ENCODE measurements at regions not wholly inside any gene's neighbourhood (a gene's known extent, or its start where the extent isn't known, plus 50 kb on each side); places are given as distances from the start of the nearest gene placed in this dataset.

GRCh38 chr4:58093352-58093751, 983.2 kb upstream of the IGFBP7 start:
- Histone ChIP-seq H3K9me3 (replicated peaks; ENCODE audit: control insufficient read depth, insufficient read depth, low read length) (no peaks in the 10 kb centered on the region), H4K20me1 (ENCODE audit: control insufficient read depth, insufficient read depth) (no peaks in the 10 kb centered on the region), H3K27ac (ENCODE audit: control insufficient read depth, insufficient read depth) (no peak overlapping the region), H3K4me2 (ENCODE audit: control insufficient read depth, insufficient read depth) (no peak overlapping the region), H3K27me3 (replicated peaks in 1 of 2; ENCODE audit: control insufficient read depth in 2 of 2, insufficient read depth in 2 of 2, low read length in 1 of 2) (no peaks in the 10 kb centered on the region), H3K4me3 (no peak overlapping the region), H2AFZ (ENCODE audit: control insufficient read depth, low read depth, low read length) (no peak overlapping the region), H3K9ac (ENCODE audit: control insufficient read depth, insufficient read depth, low read length) (no peak overlapping the region), H3K36me3 (ENCODE audit: control insufficient read depth in 2 of 2, insufficient read depth in 2 of 2, low read length in 1 of 2) (no peaks in the 10 kb centered on the region), H3K4me1 (ENCODE audit: control insufficient read depth, insufficient read depth, low read length) (no peaks in the 10 kb centered on the region), H3K79me2 (ENCODE audit: control insufficient read depth, insufficient read depth, low read length) (no peaks in the 10 kb centered on the region)
- intact Hi-C loops (cut with micrococcal nuclease; ENCODE audit: unreplicated experiment) (no loop called here), in situ Hi-C loops (cut with MboI) (no loop called here)
- TF ChIP-seq ZNF217 (IDR thresholded peaks at IDR 0.05), result no peak
- no peak for TF ChIP-seq ZBTB11 (CRISPR knock-in tag; IDR thresholded peaks at IDR 0.05)
- TF ChIP-seq ZSCAN29 (IDR thresholded peaks at IDR 0.05), result no peak
- no peak for TF ChIP-seq STAT1 (conservative IDR thresholded peaks at IDR 0.05)
- no peak for FAIRE-seq
- DNase-seq (ENCODE audit: low read depth, low spot score), result no peak
- 54% methylated on average over 4 of the region's 4 CpGs for WGBS (ENCODE audit: insufficient coverage, insufficient replicate concordance, low lambda C conversion rate, missing lambda C conversion rate)
- ChIA-PET CTCF (no interaction called here), RAD21 (ENCODE audit: unreplicated experiment) (no interaction called here), SMC1A (ENCODE audit: uncharacterized antibody, unreplicated experiment) (interaction anchor here (1.5 kb wide), 1 partner anchor 44 kb away, joined by 4 read pairs; no protein-coding TSS in a partner anchor), POLR2A (no interaction called here)
- BruUV-seq (replicated peaks), result no TSS peak
- no peak for ATAC-seq

GRCh38 chr4:58090539-58090938, 980.4 kb upstream of the IGFBP7 start:
- FAIRE-seq, result no peak

More at GRCh38 chr4:58090539-58090938, 980.4 kb upstream of the IGFBP7 start:
- ATAC-seq, result no peak
- Histone ChIP-seq H3K4me1 (ENCODE audit: control insufficient read depth, insufficient read depth, low read length) (no peaks in the 10 kb centered on the region), H3K4me3 (no peak overlapping the region), H3K9me3 (replicated peaks; ENCODE audit: control insufficient read depth, insufficient read depth, low read length) (no peaks in the 10 kb centered on the region), H3K9ac (ENCODE audit: control insufficient read depth, insufficient read depth, low read length) (no peak overlapping the region), H3K36me3 (ENCODE audit: control insufficient read depth in 2 of 2, insufficient read depth in 2 of 2, low read length in 1 of 2) (no peaks in the 10 kb centered on the region), H3K27me3 (replicated peaks in 1 of 2; ENCODE audit: control insufficient read depth in 2 of 2, insufficient read depth in 2 of 2, low read length in 1 of 2) (no peaks in the 10 kb centered on the region), H3K27ac (ENCODE audit: control insufficient read depth, insufficient read depth) (no peak overlapping the region), H2AFZ (ENCODE audit: control insufficient read depth, low read depth, low read length) (no peak overlapping the region), H4K20me1 (ENCODE audit: control insufficient read depth, insufficient read depth) (no peaks in the 10 kb centered on the region), H3K4me2 (ENCODE audit: control insufficient read depth, insufficient read depth) (no peak overlapping the region), H3K79me2 (ENCODE audit: control insufficient read depth, insufficient read depth, low read length) (no peaks in the 10 kb centered on the region)
- TF ChIP-seq SIX5 (IDR thresholded peaks at IDR 0.05; ENCODE audit: low read depth, low read length, severe bottlenecking) (no peak), TCF7 (IDR thresholded peaks at IDR 0.05; ENCODE audit: borderline replicate concordance) (no peak), ZBTB11 (CRISPR knock-in tag; IDR thresholded peaks at IDR 0.05) (no peak)
- CTCF ChIA-PET, result interaction anchor here (1.2 kb wide), 1 partner anchor 24 kb away, joined by 4 read pairs; no protein-coding TSS in a partner anchor
- no TSS peak for BruUV-seq (replicated peaks)
- DNase-seq (ENCODE audit: low read depth, low spot score), result no peak
- in situ Hi-C loops (cut with MboI) (no loop called here), intact Hi-C loops (cut with micrococcal nuclease; ENCODE audit: unreplicated experiment) (no loop called here)
- POLR2A ChIA-PET, result no interaction called here
- RAD21 ChIA-PET (ENCODE audit: unreplicated experiment), result no interaction called here
- SMC1A ChIA-PET (ENCODE audit: uncharacterized antibody, unreplicated experiment), result no interaction called here

Measured in GM12878 (cell line).